HG02885 (cell line): ENCODE measurements at regions not wholly inside any gene's neighbourhood (a gene's known extent, or its start where the extent isn't known, plus 50 kb on each side); places are given as distances from the start of the nearest gene placed in this dataset.

Experiments used
- ATAC-seq: cut with Tn5 transposase; IDR thresholded peaks from one replicate; pipeline ENCODE4 v1.9.1; 2021; ENCODE audit warnings: mild to moderate bottlenecking; ENCODE audit not compliant: unreplicated experiment, poor library complexity

DNA sequence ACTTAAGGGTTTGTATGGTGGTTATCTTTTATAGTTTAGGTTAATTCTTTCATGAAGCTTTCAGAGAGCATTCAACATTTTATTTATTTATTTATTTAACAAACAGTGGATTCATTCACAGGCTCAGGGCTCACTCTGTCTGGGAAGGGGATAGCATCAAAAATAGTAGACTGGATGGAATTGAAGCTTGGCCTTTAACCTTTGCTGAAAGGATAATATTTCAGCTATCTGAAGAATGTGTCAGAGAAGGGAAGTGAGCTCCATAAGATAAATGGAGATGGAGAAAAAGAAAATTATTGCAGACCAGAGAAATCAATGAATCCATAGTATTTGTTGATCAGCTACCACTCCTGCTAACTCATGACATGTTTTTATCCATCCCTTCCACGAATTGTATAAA is 305.6 kb downstream of the COG6 start:
- ATAC-seq: no peak

DNA sequence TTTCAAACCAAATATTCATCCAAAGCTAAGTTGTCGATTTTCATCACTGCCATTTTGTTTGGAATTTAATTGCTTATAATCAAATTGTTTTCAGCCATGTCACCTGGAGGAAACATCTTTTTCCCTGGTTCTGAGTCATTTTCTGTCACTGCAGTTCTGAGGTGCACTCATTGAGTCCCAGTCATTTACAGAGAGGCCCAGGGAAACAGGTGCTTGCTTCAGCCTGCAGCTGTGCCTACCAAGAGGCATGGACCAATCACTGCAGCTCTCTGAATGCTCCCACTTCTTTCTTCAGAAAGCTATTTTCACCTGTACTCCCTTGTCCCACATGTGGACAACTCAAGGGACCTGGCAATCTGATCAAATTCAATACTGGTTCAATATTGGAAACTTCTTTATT is 308.1 kb downstream of the COG6 start:
- ATAC-seq: no peak

DNA sequence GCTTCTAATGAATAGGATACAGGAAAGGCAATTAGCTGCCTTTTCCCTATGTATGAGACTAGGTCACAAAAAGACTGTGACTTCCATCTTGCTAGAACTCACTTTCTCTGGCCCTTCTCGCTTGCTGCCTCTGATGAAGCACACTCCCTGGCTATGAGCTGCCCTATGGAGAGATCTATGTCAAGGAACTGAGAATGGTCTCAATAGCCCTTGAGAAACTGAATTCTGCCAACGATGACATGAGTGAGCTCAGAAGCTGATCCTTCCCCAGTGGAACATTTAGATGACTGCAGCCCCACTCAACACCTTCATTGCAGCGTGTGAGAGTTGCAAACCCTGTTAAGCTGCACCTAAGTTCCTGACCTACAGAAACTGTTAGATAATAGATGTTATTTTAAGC is 309.8 kb downstream of the COG6 start:
- no peak for ATAC-seq

DNA sequence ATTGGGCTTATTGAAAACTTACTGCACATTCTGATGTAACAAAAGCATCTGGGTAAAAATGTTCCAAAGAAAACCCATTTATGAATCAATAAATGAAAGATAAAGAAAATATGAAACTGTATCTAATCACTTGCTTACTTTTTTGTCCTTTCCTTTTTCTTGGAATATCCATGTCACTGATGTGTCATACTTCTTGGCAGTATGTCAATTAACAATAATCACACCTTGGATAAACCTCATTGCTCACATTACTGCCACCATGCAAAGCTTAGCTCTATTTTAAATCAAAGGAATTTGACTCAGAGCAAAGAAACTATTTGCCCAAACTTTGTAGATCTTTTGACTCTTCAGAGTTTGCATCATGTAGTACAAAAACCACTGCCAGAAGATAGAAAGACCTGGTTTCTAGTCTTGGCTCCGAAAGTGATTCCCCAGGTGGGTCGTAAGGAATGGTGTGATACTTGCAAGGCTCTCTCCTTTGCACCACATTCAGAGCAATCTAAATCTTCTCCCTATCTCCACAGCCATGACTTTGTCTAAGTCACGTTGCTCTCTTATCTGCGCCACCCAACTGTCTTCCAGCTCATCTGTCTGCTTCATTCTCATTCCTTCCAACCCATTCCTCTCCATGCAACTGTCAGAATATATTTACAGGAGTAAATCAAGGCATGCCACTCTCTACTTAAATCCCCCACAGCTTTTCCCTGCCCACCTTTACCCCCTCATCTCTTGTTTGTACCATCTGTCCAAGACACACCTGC is 311.9 kb downstream of the COG6 start:
- no peak for ATAC-seq

DNA sequence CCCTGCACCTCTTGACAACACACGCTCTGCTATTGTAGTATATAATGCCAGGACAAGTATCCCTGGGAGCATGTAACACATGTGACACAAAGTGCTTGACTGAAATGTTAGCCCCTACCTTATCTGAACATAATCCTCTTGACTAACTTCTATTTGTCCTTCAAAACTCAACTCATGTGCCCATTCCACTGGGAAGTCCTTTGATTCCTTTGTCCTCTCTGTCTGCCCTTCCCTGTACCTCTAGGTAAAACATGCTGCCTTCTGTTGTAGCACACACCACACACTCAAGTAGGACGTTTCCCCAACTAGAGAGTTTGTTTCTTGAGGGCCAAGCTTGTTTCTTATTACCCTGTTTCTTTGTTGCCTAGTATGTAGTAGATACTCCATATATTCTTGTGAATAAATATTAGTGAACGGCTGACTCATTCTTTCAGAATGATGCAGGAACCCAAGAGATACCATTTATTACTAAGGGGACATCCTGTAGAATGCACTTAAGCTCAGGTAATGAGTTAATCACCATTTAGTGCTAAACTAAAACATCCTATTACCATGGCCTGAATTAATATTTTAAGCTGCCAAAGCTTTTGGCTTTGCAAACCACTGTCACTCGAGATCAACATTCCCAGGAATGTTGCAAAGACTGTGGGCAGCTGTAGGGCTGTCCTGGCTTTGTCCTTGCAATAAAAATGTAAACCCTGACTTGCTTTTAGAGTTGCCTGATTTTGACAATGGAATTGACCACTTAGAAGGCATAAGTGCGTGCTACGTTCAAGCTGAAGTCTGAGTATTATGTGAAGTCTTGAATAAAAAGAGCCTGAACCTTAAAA is 313.4 kb downstream of the COG6 start:
- no peak for ATAC-seq

DNA sequence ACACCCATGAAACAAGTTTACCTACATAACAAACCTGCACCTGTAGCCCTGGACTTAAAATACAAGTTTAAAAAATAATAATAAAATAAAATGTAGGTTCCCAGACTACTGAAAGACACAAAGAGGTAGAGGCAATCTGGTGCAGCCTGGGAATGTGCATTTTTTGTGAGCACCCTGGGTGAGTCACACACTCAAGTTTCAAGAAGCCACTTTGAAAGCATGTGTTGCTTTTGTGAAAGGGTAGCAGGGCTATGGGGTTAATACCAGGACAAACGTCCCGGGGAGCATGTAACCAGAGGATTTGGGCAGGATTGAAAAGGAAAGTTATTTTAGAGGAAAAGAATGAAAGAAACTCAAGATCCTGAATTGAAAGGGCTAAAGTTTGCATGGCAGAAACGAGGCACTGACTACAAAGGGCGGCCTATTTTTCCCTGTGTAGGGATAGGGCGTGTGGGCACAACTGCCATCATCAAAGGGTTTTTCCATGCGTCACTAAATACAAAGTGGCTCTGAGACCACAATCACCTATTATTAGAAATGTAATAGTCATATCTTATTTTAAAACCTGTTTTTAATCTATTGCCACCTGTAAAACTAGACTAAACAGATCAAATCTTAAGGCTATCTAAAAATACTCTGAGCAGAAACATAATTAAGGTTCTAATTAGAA is 314.9 kb downstream of the COG6 start:
- ATAC-seq: no peak

DNA sequence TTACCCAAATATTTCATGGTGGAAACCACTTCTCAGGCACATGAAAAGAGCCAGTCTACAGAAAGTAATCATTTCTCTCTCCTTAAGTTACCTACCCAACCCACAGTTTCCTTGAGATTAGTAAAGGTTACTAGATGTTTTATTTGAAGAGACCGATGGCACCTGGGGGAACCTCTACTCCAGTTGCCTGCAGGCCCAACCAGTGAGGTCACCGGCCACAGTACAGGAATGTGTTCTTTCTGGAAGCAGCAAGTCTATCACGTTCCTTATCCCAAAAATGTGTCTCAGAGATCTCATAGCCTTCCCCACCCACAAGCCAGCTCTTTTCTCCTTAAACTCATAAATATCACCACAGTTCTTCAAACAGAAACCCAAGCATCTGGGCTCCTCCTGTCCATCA is 316.1 kb downstream of the COG6 start:
- no peak for ATAC-seq

DNA sequence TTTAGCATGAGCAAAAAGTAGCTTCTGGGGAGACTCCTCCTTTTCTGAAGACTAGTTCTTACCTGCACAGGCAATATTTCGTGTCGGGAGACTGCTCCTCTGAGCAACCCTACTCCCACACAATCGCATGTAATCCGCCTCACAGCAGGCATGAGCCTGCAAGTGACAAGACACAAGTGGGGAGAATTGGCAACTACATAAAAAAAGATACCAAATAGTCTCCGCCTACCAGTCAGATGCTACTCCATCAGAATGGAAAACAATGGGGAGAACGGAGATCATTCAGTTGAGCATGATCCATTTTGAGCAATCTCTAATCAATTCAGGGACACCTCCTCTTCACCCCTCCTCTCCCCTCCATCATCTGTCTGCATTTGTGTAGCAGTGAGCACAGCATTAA is 321.0 kb downstream of the COG6 start:
- no peak for ATAC-seq

DNA sequence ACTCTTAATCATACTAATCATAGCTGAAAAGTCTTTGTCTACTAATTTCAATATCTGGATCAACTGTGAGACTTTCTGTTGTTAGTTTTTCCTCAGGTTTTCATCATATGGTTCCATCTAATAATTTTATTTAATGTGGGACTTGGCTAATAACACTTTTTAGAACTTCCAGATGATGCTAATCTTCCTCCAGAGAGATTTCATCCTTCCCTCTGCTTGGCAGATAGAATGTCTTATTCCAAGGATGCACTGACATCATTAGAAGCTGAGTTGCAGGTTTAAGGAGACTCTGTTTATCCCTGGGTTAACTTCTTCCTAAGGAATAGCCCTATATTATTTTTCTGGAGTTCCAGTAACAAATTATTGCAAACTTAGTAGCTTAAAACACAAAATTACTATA is 325.6 kb downstream of the COG6 start:
- ATAC-seq: no peak

DNA sequence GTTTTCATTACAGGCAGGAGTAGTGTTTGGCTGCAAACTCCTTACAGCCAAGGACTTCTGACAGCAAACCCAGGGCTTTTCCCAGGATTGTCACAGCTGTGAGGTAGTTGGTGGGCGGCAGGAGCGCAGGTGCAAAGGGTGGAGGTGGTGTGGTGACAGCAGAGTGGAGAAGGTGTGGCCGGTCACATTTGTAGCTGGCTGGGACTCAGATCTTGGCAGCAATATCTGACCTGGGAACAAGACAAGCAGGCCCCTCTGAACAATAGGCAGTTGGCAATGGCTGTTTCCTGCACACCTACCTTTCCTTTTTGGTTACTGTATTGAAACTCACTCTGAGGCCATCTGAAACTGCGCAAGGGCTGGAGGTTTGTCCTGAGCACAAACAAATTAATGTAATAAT is 327.3 kb downstream of the COG6 start:
- no peak for ATAC-seq

DNA sequence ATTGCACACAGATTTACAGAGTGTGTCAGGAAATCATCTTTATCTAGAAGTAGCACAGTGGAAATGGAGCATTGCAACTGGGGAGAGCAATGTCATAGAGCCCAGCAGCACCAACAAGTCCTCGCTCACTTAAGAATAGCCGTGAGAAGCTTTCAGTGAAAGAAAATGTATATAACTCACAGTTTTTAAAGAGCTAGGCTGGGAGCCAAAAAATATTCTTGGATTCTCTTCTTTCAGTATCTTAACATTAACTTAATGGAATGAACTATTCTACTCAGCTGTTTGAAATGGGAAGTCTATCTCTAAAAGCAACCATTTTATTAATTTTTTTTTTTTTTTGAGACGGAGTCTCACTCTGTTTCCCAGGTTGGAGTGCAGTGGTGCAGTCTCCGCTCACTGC is 329.6 kb downstream of the COG6 start:
- ATAC-seq: no peak

DNA sequence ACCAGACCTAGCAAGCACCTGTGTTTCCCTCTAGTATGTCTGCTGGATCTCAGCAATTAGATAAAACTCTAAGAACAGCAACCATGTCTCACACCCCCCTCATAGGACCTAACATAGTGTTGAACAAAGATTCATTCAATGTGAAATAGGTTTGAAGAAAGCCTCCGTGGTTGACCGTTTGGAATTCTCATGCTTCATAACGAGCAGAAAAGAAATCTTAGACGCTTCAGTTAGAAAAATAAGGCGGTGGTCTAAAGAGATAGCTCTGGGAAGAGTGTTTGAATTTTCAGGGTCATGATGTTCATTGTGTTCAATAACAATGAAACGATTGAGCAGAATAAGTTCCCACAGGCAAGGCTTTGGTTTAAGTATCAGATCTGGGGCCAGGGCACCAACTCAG is 332.9 kb downstream of the COG6 start:
- ATAC-seq: no peak

DNA sequence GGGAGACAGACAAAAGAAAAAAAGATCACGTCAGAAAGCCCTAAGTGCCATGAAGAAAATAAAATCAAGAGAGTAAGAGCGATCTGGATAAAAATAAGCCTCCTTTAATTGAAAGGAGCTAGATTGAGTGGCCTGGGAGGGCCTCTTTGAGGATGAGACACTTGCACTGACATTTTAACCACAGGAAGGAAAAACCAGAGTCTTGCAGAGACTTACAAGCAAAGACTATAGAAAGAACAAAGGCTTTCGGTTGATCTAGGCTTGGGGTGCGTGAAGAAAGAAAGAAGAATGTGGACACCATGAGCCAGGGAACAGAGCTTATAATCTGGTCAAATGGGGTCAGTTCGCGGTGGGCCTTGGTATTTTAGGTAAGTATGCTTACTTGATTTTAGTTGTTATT is 342.7 kb downstream of the COG6 start:
- no peak for ATAC-seq

DNA sequence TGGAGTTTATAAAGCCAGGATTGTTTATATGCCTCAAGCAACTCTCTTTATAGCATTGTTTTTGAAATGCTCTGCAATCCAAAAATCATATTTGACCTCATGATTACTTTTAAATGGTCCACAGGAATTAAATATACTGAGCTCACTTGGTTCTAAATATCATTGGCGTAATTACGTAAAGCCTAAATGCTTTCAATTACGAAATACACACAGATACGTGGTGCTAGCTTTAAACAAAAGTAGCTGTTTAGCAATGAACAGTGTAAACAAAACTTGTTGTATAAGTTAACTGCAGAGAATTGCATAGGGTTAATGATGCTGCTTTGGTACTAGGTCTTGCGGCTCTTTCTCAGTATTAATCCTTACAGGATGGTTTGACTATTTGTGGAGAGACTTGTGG is 346.6 kb downstream of the COG6 start:
- no peak for ATAC-seq

DNA sequence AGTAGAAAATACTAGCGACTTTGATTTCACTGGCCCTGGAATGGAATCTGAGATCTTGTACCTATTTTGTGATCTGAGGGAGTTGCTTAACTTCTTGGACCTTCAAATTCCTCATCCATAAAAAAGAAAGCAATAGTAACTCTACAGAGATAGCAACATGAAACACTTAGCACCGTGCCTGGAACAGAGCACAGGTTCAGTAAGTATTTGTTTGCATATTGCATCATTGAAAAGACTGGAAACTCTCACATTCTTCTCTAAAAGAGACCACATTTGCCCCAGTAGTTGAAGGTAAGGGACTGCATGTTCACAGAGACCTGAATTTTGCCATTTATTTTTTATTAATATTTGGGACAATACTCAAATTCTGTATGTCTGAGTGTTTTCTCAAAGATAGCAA is 358.1 kb downstream of the COG6 start:
- no peak for ATAC-seq

DNA sequence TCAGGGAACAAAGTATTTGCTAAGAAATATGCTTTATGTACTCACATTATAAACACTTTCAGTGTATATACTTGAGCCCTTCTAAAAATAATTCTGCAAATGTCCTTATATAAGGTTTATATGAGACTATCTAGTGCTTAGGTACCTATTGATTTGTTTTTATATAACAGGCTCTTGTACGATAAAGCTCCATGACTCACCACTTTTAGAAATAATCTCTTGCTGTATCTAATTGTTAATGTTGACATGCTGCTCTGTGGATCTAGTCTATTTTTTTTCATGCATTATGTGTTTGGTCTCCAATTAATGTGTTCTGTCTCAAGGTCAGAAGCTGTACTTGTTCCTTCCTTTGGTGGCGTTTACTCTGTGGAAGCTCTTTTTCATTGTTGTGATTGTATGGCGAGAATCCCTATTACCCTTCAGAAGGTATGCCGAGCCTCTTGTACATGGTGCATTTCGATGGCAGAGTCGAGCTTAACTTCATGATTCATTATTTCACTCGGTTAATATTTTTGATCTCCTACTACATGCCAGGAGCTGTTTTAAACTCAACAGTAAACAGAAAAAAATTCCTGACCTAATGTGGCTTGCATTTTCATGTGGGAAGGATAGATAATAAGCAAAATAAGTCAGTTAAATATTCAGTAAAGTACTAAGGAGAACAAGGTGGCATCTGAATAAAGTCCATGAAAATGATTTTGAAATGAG is 361.6 kb downstream of the COG6 start:
- no peak for ATAC-seq

DNA sequence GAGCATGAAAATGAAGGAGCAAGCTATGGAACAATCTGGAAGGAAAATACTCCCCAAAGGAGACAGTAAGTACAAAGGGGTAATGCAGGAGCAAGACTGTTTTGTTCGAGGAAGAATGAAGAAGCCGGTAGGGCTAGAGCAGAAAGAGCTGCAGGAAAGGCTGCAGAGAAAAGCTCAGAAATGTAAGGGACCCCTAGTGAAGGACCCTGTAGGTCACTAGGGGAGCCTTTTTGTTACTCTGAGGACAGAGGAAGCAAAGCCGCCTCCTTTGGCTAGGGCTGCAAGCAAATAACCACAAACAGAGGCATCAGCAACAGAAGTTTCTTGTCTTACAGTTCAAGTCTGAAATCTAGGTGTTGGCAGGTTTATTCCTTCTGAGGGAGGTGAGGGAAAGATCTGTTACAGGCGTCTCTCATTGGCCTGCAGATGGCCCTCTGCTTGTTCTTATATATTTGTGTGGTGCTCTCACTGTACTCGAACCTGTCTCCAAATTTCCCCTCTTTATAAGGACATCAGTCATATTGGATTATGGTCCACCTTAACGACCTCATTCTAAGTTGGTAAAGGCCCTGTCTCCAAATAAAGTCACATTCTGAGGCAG is 362.3 kb downstream of the COG6 start:
- no peak for ATAC-seq

DNA sequence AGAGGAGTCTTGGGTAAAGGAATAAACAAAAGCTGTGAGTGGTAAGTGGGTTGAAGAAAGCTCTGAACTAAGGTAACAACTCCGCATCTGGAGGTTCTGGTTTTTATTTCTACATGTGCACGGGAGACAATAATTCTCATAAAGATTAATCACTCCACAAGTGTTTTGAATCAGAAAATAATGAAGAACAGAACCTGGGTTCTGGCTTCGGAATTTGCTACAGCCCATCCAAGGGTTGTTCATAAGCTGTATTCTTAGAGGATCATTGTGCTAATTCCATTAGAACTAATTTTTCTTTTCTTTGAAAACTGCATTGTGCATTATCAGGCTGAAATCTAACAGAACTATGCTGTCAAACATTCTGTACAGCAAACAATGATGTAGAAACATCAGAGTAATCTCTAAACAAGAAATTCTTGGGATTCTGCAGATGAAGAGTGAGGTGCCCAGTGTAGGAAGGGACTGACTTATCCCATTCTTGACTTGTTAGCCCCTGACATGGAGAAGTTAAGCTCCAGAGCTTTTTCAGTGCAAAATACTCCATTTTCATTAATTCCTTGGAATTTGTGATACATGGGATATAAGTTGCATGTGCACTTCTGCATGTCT is 368.2 kb downstream of the COG6 start:
- ATAC-seq: no peak

DNA sequence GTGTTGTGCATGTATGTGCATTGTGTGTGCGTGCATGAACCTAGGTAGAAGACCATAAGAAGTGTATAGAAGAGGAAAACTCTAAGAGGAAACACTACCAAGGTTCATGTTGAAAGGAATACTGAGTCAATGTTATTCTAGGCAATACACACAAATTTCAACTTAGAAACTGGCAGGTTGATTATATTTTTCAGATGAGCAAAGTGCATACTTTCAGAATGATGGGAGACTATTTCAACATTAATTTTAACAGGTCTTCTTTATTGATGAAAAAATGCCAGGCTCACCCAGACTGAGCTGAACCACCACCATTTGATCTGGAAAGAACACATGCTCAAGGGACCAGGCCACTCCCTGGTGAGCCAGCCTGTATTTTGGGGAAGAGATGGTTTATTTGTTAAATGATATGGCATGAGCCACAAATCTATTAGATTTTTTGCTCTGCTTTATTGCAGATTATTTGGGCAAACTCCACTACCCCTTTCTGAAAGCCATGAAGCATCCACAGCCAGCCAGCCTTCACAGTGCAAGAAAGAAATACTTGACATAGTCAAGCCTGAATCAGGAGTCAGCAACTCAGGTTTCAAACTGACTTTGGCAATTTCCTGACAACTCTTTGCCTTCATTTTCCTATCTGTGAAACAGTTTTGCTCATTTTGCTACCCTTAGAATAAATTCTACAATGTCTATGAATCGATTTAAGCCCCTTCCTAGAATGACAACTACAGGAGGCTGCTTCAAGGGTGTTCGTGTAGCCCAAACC is 368.9 kb downstream of the COG6 start:
- ATAC-seq: no peak
